DOHH2 (cell line): ENCODE measurements at regions not wholly inside any gene's neighbourhood (a gene's known extent, or its start where the extent isn't known, plus 50 kb on each side); places are given as distances from the start of the nearest gene placed in this dataset.

Experiments
- CTCF ChIP-seq: fragments of 200-600 bp; sonication (generic); IDR thresholded peaks from one replicate; pipeline ENCODE4 v1.5.1; 2014; ENCODE audit warnings: antibody characterized with exemption, mild to moderate bottlenecking, low read depth, low read length; ENCODE audit not compliant: poor library complexity, severe bottlenecking
- EZH2phosphoT487 ChIP-seq: fragments of 200-600 bp; sonication (generic); IDR thresholded peaks from 2 replicates; pipeline ENCODE4 v1.6.1; 2017; ENCODE audit warnings: borderline replicate concordance, mild to moderate bottlenecking, antibody characterized with exemption, low read length, moderate library complexity, mixed read lengths

DNA sequence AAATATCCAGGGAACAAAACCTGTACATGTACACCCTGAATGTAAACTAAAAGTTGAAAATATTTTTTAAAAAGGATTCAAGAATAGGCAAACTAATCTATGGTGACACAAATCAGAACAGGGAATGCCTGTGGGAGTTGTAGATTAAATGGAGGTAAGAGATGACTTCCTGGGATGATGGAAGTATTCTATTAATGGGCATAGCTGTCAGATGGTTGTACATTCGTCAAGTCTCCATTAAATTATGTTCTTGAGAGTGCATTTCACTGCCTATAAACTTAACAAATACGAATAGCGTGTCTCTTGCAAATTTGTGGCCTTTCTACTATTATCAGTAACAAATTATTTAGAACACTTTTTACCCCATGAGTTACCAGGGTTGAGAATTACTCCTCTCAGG is 207.0 kb downstream of the HNMT start:
- TF ChIP-seq CTCF (no peak), EZH2phosphoT487 (no peak)
